ENCODE measurements at regions not wholly inside any gene's neighbourhood (a gene's known extent, or its start where the extent isn't known, plus 50 kb on each side); places are given as distances from the start of the nearest gene placed in this dataset.

DNA sequence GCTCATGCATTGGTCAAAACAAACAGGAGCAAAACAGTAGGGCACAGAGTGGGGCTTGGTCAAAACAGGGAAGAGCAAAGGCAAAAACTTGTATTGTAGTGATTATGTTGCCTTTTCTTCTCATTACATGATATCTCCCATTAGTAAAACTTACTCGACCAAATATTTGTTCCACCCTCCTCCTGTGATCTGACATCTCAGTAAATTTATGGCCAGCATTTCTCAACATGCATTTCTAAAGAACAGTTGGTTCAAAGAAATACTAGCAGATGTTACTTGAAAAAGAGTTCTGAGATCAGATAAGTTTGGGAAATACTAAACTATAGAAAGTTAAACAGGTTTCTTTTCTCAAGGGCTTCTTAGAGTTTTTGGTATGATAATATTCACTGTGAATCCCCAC, 423.1 kb downstream of the FIGN start:
- TF ChIP-seq, protein P1, sequence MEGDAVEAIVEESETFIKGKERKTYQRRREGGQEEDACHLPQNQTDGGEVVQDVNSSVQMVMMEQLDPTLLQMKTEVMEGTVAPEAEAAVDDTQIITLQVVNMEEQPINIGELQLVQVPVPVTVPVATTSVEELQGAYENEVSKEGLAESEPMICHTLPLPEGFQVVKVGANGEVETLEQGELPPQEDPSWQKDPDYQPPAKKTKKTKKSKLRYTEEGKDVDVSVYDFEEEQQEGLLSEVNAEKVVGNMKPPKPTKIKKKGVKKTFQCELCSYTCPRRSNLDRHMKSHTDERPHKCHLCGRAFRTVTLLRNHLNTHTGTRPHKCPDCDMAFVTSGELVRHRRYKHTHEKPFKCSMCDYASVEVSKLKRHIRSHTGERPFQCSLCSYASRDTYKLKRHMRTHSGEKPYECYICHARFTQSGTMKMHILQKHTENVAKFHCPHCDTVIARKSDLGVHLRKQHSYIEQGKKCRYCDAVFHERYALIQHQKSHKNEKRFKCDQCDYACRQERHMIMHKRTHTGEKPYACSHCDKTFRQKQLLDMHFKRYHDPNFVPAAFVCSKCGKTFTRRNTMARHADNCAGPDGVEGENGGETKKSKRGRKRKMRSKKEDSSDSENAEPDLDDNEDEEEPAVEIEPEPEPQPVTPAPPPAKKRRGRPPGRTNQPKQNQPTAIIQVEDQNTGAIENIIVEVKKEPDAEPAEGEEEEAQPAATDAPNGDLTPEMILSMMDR (IDR thresholded peaks at IDR 0.05; ENCODE audit: low read length, missing control alignments), result no peak
- no peak overlapping the region for H3K4me3 ChIP-seq (replicated peaks; ENCODE audit: low read depth, low read length)
- no peak for DNase-seq (ENCODE audit: low read depth)

DNA sequence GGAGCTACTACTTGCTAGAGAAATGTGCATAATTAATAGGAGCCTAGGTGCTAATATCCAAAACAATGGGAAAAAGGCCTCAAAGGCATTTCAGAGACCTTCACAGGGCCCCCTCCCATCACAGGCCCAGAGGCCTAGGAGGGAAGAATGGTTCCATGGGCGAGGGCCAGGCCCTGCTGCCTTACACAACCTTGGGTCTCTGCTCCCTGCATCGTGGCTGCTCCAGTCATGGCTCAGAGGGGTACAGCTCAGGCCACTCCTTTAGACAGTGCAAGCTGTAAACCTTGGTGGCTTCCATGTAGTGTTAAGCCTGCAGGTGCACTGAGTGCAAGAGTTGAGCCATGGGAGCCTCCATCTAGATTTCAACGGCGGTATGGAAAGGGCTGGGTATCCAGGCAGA, 429.2 kb downstream of the FIGN start:
- no peak overlapping the region for H3K4me3 ChIP-seq (replicated peaks; ENCODE audit: low read depth, low read length)
- TF ChIP-seq, protein P1 (IDR thresholded peaks at IDR 0.05; ENCODE audit: low read length, missing control alignments), result no peak
- no peak for DNase-seq (ENCODE audit: low read depth)

DNA sequence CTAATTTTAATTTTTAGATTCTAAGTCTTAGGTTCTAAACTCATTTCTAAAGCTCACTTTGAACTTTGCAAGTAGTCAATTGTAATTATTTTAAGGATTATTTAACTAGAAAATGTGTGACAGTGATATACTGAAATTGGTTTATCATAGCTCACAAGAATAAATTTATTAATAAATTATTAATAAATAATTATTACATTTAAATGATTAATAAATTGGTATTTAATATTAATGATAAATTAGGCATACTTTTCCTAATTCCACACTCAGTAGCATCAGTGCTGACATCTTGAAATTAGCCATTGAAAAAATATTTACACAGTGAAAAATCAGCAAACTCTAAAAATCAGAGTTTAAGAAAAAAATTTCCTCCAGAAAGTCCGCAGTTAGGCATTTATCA, 433.7 kb downstream of the FIGN start:
- DNase-seq (ENCODE audit: low read depth), result no peak
- TF ChIP-seq, protein P1 (IDR thresholded peaks at IDR 0.05; ENCODE audit: low read length, missing control alignments), result no peak
- H3K4me3 ChIP-seq (replicated peaks; ENCODE audit: low read depth, low read length), result no peak overlapping the region

DNA sequence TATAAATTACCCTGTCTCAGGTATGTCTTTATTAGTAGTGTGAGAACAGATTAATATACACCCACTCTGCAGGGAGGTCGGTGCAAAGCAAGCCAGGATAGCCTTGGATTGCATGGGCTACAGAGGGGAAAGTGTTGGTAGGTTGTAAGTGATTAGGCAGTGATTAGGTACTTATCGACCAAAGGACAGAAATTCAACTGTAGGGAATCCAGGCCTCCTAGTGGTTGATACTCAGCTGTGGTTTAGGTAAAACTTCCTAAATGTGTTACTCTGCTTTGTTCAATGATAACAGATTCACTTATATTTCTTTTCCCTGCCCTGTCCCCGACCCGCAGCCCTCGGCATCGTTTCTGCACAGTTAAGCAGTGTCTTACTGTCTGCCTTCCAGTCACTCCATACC, 444.0 kb downstream of the FIGN start:
- TF ChIP-seq, protein P1 (IDR thresholded peaks at IDR 0.05; ENCODE audit: low read length, missing control alignments), result no peak
- H3K4me3 ChIP-seq (replicated peaks; ENCODE audit: low read depth, low read length), result no peak overlapping the region
- no peak for DNase-seq (ENCODE audit: low read depth)

DNA sequence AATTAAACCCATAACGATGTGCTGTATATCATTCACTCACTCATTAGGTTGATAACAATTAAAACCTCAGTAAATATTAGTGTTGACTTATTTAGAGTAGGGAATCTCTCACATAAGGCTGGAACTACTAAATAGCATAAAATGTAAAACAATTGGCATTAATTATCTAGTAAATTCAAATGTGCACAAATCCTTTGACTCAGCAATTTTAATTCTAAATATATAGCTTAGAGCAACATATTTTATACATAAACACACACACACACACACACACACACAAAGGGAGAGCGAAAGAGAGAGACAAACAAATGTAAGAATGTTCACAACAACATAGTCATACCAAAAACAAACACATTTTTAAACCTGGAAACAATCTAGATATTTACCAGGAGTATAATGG, 443.1 kb upstream of the KCNH7 start:
- TF ChIP-seq, protein P1 (IDR thresholded peaks at IDR 0.05; ENCODE audit: low read length, missing control alignments), result no peak
- no peak for DNase-seq (ENCODE audit: low read depth)
- no peak overlapping the region for H3K4me3 ChIP-seq (replicated peaks; ENCODE audit: low read depth, low read length)

DNA sequence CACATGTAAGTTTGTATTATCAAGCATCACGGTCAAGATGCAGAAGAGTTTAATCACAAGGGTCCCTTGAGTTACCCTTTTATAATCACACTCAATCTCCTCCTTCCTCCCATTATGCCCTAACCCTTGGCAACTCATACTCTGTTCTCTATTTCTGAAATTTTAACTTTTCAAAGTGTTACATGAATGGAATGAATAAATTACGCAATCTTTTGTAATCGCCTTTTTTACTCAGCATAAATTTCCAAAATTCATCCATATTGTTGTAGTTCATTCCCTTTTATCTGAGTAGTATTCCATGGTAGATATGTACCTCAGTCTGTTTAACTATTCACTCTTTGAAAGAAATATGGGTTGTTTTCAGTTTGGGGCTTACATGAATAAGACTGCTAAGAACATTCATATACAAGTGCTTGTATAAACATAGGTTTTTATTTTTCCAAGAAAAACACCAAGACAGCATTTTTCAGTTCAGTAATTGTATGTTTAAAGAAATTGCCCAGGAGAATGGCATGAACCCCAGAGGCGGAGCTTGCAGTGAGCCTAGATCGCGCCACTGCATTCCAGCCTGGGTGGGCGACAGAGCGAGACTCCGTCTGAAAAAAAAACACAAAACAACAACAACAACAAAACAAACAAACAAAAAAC, 430.9 kb upstream of the KCNH7 start:
- TF ChIP-seq, protein P1 (IDR thresholded peaks at IDR 0.05; ENCODE audit: low read length, missing control alignments), result no peak
- no peak overlapping the region for H3K4me3 ChIP-seq (replicated peaks; ENCODE audit: low read depth, low read length)
- DNase-seq (ENCODE audit: low read depth), result no peak

DNA sequence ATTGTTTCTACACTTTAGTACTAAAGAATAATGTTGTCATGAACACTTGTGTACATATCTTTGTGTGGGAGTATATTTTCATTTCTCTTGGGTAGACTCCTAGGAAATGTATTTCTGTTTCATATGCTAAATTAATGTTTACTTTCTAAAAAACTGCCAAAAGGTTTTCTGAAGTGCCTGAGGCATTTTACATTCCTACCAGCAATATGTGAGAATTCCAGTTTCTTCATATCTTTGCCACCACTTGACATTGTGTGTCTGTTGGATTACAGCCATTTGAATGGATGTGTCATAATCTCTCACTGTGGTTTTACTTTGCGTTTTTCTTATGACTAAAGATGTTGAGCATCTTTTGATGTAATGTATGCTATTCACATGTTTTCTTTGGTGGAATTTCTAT, 428.2 kb upstream of the KCNH7 start:
- TF ChIP-seq, protein P1 (IDR thresholded peaks at IDR 0.05; ENCODE audit: low read length, missing control alignments), result peak; percentile 9
- no peak overlapping the region for H3K4me3 ChIP-seq (replicated peaks; ENCODE audit: low read depth, low read length)
- peak; percentile 92 for DNase-seq (ENCODE audit: low read depth)
